Suprapubic skin (tissue), 4 donors: ENCODE measurements at regions not wholly inside any gene's neighbourhood (a gene's known extent, or its start where the extent isn't known, plus 50 kb on each side); places are given as distances from the start of the nearest gene placed in this dataset.

Source experiments
- POLR2A ChIP-seq, 2 donors: fragments of 450-650 bp; IDR thresholded peaks; one replicate each; pipeline ENCODE4 v1.6.1; 2017; ENCODE audit warnings: antibody characterized with exemption in 2 of 2, mild to moderate bottlenecking in 2 of 2, moderate library complexity in 2 of 2
- POLR2AphosphoS5 ChIP-seq, 3 donors: sonication (generic); formaldehyde crosslinking; IDR thresholded peaks; one replicate each; pipeline ENCODE4 v1.6.1; 2017; ENCODE audit warnings: antibody characterized with exemption in 3 of 3
- TF ChIP-seq, protein P1 (sequence below), 2 donors: fragments of 200-600 bp in 1 of 2; fragments of 450-650 bp in 1 of 2; sonication (generic) in 1 of 2; IDR thresholded peaks; one replicate each; pipeline ENCODE4 v1.5.1; 2016 to 2019; ENCODE audit warnings: antibody characterized with exemption in 2 of 2, mild to moderate bottlenecking in 1 of 2, moderate library complexity in 1 of 2

GRCh38 chr7:88669913-88670312, 89.6 kb upstream of the ZNF804B start:
- TF ChIP-seq, protein P1, sequence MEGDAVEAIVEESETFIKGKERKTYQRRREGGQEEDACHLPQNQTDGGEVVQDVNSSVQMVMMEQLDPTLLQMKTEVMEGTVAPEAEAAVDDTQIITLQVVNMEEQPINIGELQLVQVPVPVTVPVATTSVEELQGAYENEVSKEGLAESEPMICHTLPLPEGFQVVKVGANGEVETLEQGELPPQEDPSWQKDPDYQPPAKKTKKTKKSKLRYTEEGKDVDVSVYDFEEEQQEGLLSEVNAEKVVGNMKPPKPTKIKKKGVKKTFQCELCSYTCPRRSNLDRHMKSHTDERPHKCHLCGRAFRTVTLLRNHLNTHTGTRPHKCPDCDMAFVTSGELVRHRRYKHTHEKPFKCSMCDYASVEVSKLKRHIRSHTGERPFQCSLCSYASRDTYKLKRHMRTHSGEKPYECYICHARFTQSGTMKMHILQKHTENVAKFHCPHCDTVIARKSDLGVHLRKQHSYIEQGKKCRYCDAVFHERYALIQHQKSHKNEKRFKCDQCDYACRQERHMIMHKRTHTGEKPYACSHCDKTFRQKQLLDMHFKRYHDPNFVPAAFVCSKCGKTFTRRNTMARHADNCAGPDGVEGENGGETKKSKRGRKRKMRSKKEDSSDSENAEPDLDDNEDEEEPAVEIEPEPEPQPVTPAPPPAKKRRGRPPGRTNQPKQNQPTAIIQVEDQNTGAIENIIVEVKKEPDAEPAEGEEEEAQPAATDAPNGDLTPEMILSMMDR (IDR thresholded peaks at IDR 0.05), result no peak
- no peak for TF ChIP-seq POLR2AphosphoS5 (IDR thresholded peaks at IDR 0.05)
- no peak for TF ChIP-seq POLR2A (IDR thresholded peaks at IDR 0.05)
